Endothelial cell of umbilical vein (primary cell): ENCODE measurements at regions not wholly inside any gene's neighbourhood (a gene's known extent, or its start where the extent isn't known, plus 50 kb on each side); places are given as distances from the start of the nearest gene placed in this dataset.

Source experiments
- CTCF ChIP-seq, 2 donors: IDR thresholded peaks; 1 replicate in 1 of 2; 2 replicates in 1 of 2; pipeline ENCODE4 v1.5.1; 2011; ENCODE audit warnings: low read length in 2 of 2, mild to moderate bottlenecking in 2 of 2, moderate library complexity in 2 of 2, control low read depth in 1 of 2, inconsistent platforms in 1 of 2, low read depth in 1 of 2; ENCODE audit not compliant: insufficient read depth in 1 of 2; ENCODE audit errors: extremely low read depth in 1 of 2
- FOS ChIP-seq: IDR thresholded peaks from 2 replicates; pipeline ENCODE4 v1.6.1; 2011; ENCODE audit warnings: mild to moderate bottlenecking, low read length, moderate library complexity, borderline replicate concordance; ENCODE audit not compliant: insufficient read depth
- MAX ChIP-seq: IDR thresholded peaks from 2 replicates; pipeline ENCODE4 v1.6.1; 2011; ENCODE audit not compliant: insufficient read depth, insufficient read length
- MYC ChIP-seq: IDR thresholded peaks from one replicate; pipeline ENCODE4 v1.6.1; 2011; ENCODE audit warnings: mild to moderate bottlenecking, low read depth, low read length
- POLR2AphosphoS5 ChIP-seq: IDR thresholded peaks from 2 replicates; pipeline ENCODE4 v1.6.1; 2012; ENCODE audit warnings: low read depth, mild to moderate bottlenecking, control low read depth, low read length, moderate library complexity; ENCODE audit not compliant: insufficient read depth

- TF ChIP-seq CTCF (IDR thresholded peaks at IDR 0.05; ENCODE audit: extremely low read depth in 1 of 2, insufficient read depth in 1 of 2, low read depth in 1 of 2, low read length in 2 of 2) = no peak
- TF ChIP-seq POLR2AphosphoS5 = no peak
- TF ChIP-seq FOS = no peak
- no peak for TF ChIP-seq MYC
- TF ChIP-seq MAX = no peak
Observed at GRCh38 chr17:69814031-69814430, 261.0 kb upstream of the KCNJ16 start.
